ENCODE measurements at regions not wholly inside any gene's neighbourhood (a gene's known extent, or its start where the extent isn't known, plus 50 kb on each side); places are given as distances from the start of the nearest gene placed in this dataset.

GRCh38 chr1:82844911-82845827, 1044.4 kb downstream of the ADGRL2 start:
- H3K27ac ChIP-seq, result no peak overlapping the region
- intact Hi-C loops (cut with DNase I), result no loop called here
- 78 to 87% (median 85%) methylated on average over 4 of the region's 4 CpGs for WGBS, 4 donors
- H3K4me3 ChIP-seq, result no peak overlapping the region
- no peak for TF ChIP-seq CTCF (IDR thresholded peaks at IDR 0.05)
- TF ChIP-seq POLR2A (IDR thresholded peaks at IDR 0.05), result no peak
- no peaks in the 10 kb centered on the region for H3K4me1 ChIP-seq
- H3K27me3 ChIP-seq, result no peaks in the 10 kb centered on the region
- H3K36me3 ChIP-seq, result no peaks in the 10 kb centered on the region
- no peaks in the 10 kb centered on the region for H3K9me3 ChIP-seq
- ATAC-seq (no peak), DNase-seq (no peak)

GRCh38 chr1:82844447-82844846, 1043.7 kb downstream of the ADGRL2 start:
- no peak for DNase-seq
- 91 to 98% (median 96%) methylated on average over 2 of the region's 2 CpGs for WGBS, 4 donors
- no peaks in the 10 kb centered on the region for H3K27me3 ChIP-seq
- no peaks in the 10 kb centered on the region for H3K36me3 ChIP-seq
- no peak for TF ChIP-seq POLR2A (IDR thresholded peaks at IDR 0.05)
- no peak for TF ChIP-seq CTCF (IDR thresholded peaks at IDR 0.05)
- H3K9me3 ChIP-seq, result no peaks in the 10 kb centered on the region
- ATAC-seq, result no peak
- intact Hi-C loops (cut with DNase I), result no loop called here
- H3K4me3 ChIP-seq, result no peak overlapping the region
- no peak overlapping the region for H3K27ac ChIP-seq
- no peaks in the 10 kb centered on the region for H3K4me1 ChIP-seq

DNA sequence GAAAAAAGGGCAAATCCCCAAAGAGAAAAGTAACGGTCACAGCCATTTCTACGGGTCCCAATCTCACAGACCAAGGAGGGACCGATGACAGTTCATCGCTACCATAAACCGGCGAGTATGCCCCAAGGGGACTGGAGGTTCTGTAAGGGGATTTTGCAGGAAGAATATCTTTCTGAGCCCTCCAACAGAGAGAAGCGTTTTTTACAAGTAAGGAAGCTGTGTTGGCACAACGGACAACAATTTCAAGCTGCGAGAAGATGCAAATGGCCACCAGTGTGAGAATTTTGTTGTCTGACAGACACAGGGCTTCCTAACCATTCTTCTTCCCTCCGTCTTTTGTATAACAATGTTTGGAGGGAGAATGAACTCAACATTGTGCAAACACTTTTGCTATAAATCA, 1043.1 kb downstream of the ADGRL2 start:
- H3K4me3 ChIP-seq, result no peak overlapping the region
- WGBS, 4 donors, result 95 to 97% (median 96%) methylated on average over 10 of the region's 10 CpGs
- ATAC-seq (no peak), DNase-seq (no peak)
- no peaks in the 10 kb centered on the region for H3K36me3 ChIP-seq
- intact Hi-C loops (cut with DNase I), result no loop called here
- H3K27me3 ChIP-seq, result no peaks in the 10 kb centered on the region
- H3K4me1 ChIP-seq, result no peaks in the 10 kb centered on the region
- no peaks in the 10 kb centered on the region for H3K9me3 ChIP-seq
- H3K27ac ChIP-seq, result no peak overlapping the region
- TF ChIP-seq POLR2A (IDR thresholded peaks at IDR 0.05) (no peak), CTCF (IDR thresholded peaks at IDR 0.05) (no peak)

DNA sequence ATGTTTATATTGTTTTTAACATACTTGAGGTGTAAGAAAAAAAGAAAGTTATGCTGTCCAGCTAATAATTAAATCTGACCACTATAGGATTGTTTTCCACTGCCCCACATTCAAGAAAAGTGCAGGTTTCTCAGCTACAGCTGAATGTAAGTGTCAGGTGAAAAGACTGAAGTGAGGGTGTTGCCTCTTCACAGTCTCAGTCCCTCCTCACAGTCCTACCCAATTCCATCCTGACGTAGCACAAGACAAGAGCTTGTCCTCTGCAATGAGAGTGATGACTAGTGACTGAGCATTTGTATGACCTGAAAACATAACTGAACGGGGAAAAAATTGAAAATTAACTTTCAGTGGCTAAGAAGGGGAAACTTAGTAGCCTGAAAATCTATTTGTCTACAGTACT, 1039.5 kb downstream of the ADGRL2 start:
- DNase-seq (no peak), ATAC-seq (no peak)
- no peaks in the 10 kb centered on the region for H3K36me3 ChIP-seq
- no peaks in the 10 kb centered on the region for H3K9me3 ChIP-seq
- H3K27me3 ChIP-seq, result no peaks in the 10 kb centered on the region
- TF ChIP-seq POLR2A (IDR thresholded peaks at IDR 0.05), result no peak
- TF ChIP-seq CTCF (IDR thresholded peaks at IDR 0.05), result no peak
- no peak overlapping the region for H3K27ac ChIP-seq
- 46 to 68% (median 49%) methylated on average over 2 of the region's 2 CpGs for WGBS, 4 donors
- peaks cover 0 to 18% (median 0%) of the 10 kb centered on the region in 12 donors for H3K4me1 ChIP-seq
- intact Hi-C loops (cut with DNase I), result no loop called here
- H3K4me3 ChIP-seq, result no peak overlapping the region
